ENCODE measurements at regions not wholly inside any gene's neighbourhood (a gene's known extent, or its start where the extent isn't known, plus 50 kb on each side); places are given as distances from the start of the nearest gene placed in this dataset.

DNA sequence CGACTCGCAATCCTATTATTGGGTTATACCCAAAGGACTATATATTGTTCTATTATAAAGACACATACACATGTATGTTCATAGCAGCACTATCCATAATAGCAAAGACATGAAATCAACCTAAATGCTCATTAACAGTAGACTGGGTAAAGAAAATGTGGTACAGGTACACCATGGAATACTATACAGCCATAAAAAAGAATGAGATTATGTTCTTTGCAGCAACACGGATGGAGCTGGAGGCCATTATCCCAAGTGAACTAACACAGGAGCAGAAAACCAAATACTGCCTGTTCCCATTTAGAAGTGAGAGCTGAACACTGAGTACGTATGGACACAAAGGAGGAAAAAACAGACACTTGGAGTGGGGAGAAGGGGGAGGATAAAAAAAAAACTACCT, 536.8 kb upstream of the DPP6 start:
- TF ChIP-seq ZNF10 (tag by site-specific recombination; IDR thresholded peaks at IDR 0.05) (no peak), SP2 (tag by site-specific recombination; IDR thresholded peaks at IDR 0.05) (no peak), RBAK (tag by site-specific recombination; IDR thresholded peaks at IDR 0.05) (no peak), IKZF3 (tag by site-specific recombination; IDR thresholded peaks at IDR 0.05) (no peak), BCL11A (tag by site-specific recombination; IDR thresholded peaks at IDR 0.05; ENCODE audit: low read depth) (no peak), ZNF549 (tag by site-specific recombination; IDR thresholded peaks at IDR 0.05) (no peak), ZNF138 (tag by site-specific recombination; IDR thresholded peaks at IDR 0.05; ENCODE audit: borderline replicate concordance) (no peak), ZNF529 (tag by site-specific recombination; IDR thresholded peaks at IDR 0.05; ENCODE audit: insufficient replicate concordance) (no peak), ZNF626 (tag by site-specific recombination; IDR thresholded peaks at IDR 0.05) (no peak), ZNF354C (tag by site-specific recombination; IDR thresholded peaks at IDR 0.05; ENCODE audit: borderline replicate concordance, low read depth) (no peak), ZNF121 (tag by site-specific recombination; IDR thresholded peaks at IDR 0.05) (no peak)
- TF ChIP-seq, protein P1, sequence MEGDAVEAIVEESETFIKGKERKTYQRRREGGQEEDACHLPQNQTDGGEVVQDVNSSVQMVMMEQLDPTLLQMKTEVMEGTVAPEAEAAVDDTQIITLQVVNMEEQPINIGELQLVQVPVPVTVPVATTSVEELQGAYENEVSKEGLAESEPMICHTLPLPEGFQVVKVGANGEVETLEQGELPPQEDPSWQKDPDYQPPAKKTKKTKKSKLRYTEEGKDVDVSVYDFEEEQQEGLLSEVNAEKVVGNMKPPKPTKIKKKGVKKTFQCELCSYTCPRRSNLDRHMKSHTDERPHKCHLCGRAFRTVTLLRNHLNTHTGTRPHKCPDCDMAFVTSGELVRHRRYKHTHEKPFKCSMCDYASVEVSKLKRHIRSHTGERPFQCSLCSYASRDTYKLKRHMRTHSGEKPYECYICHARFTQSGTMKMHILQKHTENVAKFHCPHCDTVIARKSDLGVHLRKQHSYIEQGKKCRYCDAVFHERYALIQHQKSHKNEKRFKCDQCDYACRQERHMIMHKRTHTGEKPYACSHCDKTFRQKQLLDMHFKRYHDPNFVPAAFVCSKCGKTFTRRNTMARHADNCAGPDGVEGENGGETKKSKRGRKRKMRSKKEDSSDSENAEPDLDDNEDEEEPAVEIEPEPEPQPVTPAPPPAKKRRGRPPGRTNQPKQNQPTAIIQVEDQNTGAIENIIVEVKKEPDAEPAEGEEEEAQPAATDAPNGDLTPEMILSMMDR (tag by site-specific recombination; IDR thresholded peaks at IDR 0.05): no peak
- TF ChIP-seq, protein P2, sequence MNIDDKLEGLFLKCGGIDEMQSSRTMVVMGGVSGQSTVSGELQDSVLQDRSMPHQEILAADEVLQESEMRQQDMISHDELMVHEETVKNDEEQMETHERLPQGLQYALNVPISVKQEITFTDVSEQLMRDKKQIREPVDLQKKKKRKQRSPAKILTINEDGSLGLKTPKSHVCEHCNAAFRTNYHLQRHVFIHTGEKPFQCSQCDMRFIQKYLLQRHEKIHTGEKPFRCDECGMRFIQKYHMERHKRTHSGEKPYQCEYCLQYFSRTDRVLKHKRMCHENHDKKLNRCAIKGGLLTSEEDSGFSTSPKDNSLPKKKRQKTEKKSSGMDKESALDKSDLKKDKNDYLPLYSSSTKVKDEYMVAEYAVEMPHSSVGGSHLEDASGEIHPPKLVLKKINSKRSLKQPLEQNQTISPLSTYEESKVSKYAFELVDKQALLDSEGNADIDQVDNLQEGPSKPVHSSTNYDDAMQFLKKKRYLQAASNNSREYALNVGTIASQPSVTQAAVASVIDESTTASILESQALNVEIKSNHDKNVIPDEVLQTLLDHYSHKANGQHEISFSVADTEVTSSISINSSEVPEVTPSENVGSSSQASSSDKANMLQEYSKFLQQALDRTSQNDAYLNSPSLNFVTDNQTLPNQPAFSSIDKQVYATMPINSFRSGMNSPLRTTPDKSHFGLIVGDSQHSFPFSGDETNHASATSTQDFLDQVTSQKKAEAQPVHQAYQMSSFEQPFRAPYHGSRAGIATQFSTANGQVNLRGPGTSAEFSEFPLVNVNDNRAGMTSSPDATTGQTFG (tag by site-specific recombination; IDR thresholded peaks at IDR 0.05; ENCODE audit: borderline replicate concordance): no peak
- TF ChIP-seq, protein P3, sequence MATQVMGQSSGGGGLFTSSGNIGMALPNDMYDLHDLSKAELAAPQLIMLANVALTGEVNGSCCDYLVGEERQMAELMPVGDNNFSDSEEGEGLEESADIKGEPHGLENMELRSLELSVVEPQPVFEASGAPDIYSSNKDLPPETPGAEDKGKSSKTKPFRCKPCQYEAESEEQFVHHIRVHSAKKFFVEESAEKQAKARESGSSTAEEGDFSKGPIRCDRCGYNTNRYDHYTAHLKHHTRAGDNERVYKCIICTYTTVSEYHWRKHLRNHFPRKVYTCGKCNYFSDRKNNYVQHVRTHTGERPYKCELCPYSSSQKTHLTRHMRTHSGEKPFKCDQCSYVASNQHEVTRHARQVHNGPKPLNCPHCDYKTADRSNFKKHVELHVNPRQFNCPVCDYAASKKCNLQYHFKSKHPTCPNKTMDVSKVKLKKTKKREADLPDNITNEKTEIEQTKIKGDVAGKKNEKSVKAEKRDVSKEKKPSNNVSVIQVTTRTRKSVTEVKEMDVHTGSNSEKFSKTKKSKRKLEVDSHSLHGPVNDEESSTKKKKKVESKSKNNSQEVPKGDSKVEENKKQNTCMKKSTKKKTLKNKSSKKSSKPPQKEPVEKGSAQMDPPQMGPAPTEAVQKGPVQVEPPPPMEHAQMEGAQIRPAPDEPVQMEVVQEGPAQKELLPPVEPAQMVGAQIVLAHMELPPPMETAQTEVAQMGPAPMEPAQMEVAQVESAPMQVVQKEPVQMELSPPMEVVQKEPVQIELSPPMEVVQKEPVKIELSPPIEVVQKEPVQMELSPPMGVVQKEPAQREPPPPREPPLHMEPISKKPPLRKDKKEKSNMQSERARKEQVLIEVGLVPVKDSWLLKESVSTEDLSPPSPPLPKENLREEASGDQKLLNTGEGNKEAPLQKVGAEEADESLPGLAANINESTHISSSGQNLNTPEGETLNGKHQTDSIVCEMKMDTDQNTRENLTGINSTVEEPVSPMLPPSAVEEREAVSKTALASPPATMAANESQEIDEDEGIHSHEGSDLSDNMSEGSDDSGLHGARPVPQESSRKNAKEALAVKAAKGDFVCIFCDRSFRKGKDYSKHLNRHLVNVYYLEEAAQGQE (tag by site-specific recombination; IDR thresholded peaks at IDR 0.05): no peak
